Calu3 (cell line): ENCODE measurements at regions not wholly inside any gene's neighbourhood (a gene's known extent, or its start where the extent isn't known, plus 50 kb on each side); places are given as distances from the start of the nearest gene placed in this dataset.

Source experiments
- BruUV-seq: library from RNA; stranded (reverse); fragments of 400-500 nt; replicated peaks from 2 replicates; lab custom pipeline; 2021; lab: Mats Ljungman, UMichigan
- CTCF ChIA-PET: fragments of 300-600 bp; sonication (Branson Sonifier 250); formaldehyde crosslinking; loops from one replicate; lab custom pipeline; 2022; ENCODE audit warnings: antibody characterized with exemption; lab: Charles Lee
- DNase-seq: peaks from one replicate; pipeline ENCODE4 v3.0.0; 2022
- H3K27ac Mint-ChIP-seq: one replicate; pipeline ENCODE4 v1.8.0; 2022; ENCODE audit warnings: mixed read lengths; ENCODE audit not compliant: unreplicated experiment
- H3K27me3 Mint-ChIP-seq: one replicate; pipeline ENCODE4 v1.8.0; 2022; ENCODE audit warnings: mixed read lengths; ENCODE audit not compliant: unreplicated experiment
- H3K36me3 Mint-ChIP-seq: one replicate; pipeline ENCODE4 v1.8.0; 2022; ENCODE audit warnings: mild to moderate bottlenecking, moderate library complexity, mixed read lengths; ENCODE audit not compliant: insufficient read depth, unreplicated experiment
- H3K4me1 Mint-ChIP-seq: one replicate; pipeline ENCODE4 v1.8.0; 2022; ENCODE audit warnings: mild to moderate bottlenecking, low read depth, mixed read lengths; ENCODE audit not compliant: unreplicated experiment
- H3K4me3 Mint-ChIP-seq: one replicate; pipeline ENCODE4 v1.8.0; 2022; ENCODE audit warnings: mild to moderate bottlenecking, low read depth, moderate library complexity, mixed read lengths; ENCODE audit not compliant: unreplicated experiment
- H3K9me3 Mint-ChIP-seq: one replicate; pipeline ENCODE4 v1.8.0; 2022; ENCODE audit warnings: low read depth, mixed read lengths; ENCODE audit not compliant: unreplicated experiment
- intact Hi-C: fragments of 100-400 bp; cut with micrococcal nuclease; formaldehyde crosslinking; loops from one replicate; pipeline ENCODE4 v1.10.0; 2022; ENCODE audit not compliant: unreplicated experiment
- TF ChIP-seq, protein P1 (sequence below): fragments of 200-600 bp; IDR thresholded peaks from one replicate; pipeline ENCODE4 v1.8.0; 2022; ENCODE audit warnings: antibody characterized with exemption; ENCODE audit not compliant: unreplicated experiment

DNA sequence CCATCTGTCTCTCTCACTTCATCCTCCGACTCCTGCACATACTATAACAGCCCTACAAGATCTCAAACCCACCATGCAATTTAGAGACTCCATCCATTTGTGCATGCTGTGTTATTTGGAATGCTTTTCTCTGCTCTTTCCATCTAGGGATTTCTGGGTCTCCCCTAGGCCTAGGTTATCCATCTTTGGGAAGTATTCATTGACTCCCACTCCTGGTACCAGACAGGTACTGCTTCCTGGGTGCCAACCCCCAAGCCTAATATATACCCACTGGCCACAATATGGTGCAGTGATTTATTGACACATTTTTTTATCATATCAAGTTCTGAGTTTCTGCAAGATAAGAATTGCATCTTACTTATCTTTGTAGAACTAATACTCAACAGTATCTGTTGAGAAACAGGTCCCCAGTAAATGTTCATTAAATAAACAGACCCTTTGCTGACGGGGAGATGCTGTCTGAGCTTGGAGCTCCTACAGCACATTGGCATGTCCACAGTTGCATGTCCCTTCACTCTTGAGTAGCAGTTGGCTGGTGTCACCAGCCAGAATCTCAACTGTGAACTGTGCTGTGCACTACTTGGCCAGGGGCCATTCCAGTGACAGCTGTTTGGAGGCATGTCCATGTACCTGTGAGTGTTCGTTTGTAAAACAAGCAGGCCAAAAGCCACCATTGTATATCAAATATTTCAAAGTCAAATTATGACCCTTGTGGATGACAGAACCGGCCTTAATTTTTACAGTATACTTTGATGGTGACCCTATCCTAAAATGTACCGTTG lies 223.3 kb upstream of the NFE2L3 start:
- Mint-ChIP-seq H3K27ac (no peak overlapping the region), H3K4me1 (no peaks in the 10 kb centered on the region), H3K36me3 (no peaks in the 10 kb centered on the region), H3K9me3 (peaks cover 9% of the 10 kb centered on the region), H3K4me3 (no peak overlapping the region), H3K27me3 (peaks cover 16% of the 10 kb centered on the region)
- no TSS peak for BruUV-seq
- CTCF ChIA-PET = no interaction called here
- no peak for DNase-seq
- TF ChIP-seq, protein P1, sequence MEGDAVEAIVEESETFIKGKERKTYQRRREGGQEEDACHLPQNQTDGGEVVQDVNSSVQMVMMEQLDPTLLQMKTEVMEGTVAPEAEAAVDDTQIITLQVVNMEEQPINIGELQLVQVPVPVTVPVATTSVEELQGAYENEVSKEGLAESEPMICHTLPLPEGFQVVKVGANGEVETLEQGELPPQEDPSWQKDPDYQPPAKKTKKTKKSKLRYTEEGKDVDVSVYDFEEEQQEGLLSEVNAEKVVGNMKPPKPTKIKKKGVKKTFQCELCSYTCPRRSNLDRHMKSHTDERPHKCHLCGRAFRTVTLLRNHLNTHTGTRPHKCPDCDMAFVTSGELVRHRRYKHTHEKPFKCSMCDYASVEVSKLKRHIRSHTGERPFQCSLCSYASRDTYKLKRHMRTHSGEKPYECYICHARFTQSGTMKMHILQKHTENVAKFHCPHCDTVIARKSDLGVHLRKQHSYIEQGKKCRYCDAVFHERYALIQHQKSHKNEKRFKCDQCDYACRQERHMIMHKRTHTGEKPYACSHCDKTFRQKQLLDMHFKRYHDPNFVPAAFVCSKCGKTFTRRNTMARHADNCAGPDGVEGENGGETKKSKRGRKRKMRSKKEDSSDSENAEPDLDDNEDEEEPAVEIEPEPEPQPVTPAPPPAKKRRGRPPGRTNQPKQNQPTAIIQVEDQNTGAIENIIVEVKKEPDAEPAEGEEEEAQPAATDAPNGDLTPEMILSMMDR = no peak
- intact Hi-C loops = no loop called here

DNA sequence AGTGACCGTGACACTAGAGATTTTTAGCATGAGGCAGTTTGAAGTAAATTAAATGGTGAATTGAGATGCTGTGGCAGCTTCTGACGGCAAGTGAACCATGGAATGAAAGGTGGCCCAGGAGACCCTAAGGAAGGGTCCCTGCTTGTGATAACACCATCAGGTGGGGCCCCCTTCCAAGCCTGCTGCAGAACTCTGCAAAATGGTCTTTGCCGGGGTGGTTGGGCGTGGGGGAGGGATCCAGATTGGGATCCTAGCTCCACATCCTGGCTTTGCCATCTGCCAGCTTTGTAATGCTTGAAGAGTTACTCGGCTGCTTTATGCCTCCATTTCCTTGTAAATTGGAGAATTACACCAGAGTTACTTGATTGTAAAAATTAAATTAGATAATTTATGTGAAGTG lies 222.6 kb upstream of the NFE2L3 start:
- H3K4me1 Mint-ChIP-seq = no peaks in the 10 kb centered on the region
- no peak overlapping the region for H3K4me3 Mint-ChIP-seq
- H3K9me3 Mint-ChIP-seq = peaks cover 15% of the 10 kb centered on the region
- TF ChIP-seq, protein P1 = no peak
- CTCF ChIA-PET = no interaction called here
- intact Hi-C loops = no loop called here
- BruUV-seq = no TSS peak
- H3K27me3 Mint-ChIP-seq = peaks cover 23% of the 10 kb centered on the region
- H3K36me3 Mint-ChIP-seq = no peaks in the 10 kb centered on the region
- H3K27ac Mint-ChIP-seq = no peak overlapping the region
- DNase-seq = no peak

DNA sequence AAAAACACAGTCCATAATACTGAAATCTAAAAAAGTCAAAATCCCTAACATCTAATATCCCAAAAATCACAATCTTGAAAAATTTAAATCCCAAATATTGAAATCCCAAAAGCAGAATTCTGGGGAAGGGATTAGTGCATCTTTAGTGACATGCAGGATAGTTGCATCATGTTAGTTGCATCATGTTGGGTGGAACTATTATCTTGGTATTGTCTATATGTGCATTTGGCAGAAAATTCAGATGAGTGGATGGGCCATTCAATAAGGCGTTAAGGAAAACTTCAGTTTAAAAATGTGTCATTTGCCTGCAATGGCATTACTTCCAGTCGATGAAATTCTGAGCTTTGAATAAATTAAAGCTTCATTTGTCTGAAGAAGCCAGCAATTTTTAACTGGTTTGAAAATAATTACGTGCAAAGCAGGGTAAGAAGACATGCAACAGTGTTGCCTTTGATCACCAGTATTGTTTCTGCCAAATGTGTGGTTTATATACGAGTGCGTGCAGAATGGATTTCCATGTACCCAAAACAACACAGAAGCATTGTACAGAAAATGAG lies 221.4 kb upstream of the NFE2L3 start:
- CTCF ChIA-PET = no interaction called here
- H3K4me1 Mint-ChIP-seq = no peaks in the 10 kb centered on the region
- no peak overlapping the region for H3K4me3 Mint-ChIP-seq
- TF ChIP-seq, protein P1 = no peak
- DNase-seq = no peak
- H3K27ac Mint-ChIP-seq = no peak overlapping the region
- intact Hi-C loops = no loop called here
- H3K36me3 Mint-ChIP-seq = no peaks in the 10 kb centered on the region
- no TSS peak for BruUV-seq
- H3K9me3 Mint-ChIP-seq = peaks cover 21% of the 10 kb centered on the region
- H3K27me3 Mint-ChIP-seq = peaks cover 35% of the 10 kb centered on the region

DNA sequence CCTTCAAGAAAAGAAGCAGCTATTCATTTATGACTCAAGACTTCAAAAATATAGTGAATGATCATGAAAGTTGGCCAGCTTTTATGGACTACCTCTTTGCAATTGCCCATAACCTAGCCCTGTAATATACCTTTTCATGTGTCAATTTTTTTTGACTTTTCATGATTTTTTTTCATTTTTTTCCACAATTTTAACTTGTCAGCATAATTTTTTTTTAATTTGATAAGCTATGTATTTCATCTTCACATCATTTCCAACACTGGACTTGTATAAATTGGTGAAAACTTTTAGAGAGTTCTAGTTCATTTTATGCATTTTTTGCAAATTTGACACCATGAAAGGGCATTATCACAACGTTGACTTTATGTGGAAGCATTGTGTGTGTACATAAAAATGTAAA lies 220.8 kb upstream of the NFE2L3 start:
- H3K36me3 Mint-ChIP-seq = no peaks in the 10 kb centered on the region
- CTCF ChIA-PET = interaction anchor here (0.6 to 0.7 kb wide), 2 partner anchors 923 to 1161 kb away, joined by 3 read pairs; no protein-coding TSS in a partner anchor
- BruUV-seq = no TSS peak
- H3K4me3 Mint-ChIP-seq = no peak overlapping the region
- no peak for DNase-seq
- intact Hi-C loops = no loop called here
- no peak overlapping the region for H3K27ac Mint-ChIP-seq
- peaks cover 21% of the 10 kb centered on the region for H3K9me3 Mint-ChIP-seq
- TF ChIP-seq, protein P1 = no peak
- peaks cover 40% of the 10 kb centered on the region for H3K27me3 Mint-ChIP-seq
- H3K4me1 Mint-ChIP-seq = no peaks in the 10 kb centered on the region
